SU-DHL-6 (cell line): ENCODE measurements at regions not wholly inside any gene's neighbourhood (a gene's known extent, or its start where the extent isn't known, plus 50 kb on each side); places are given as distances from the start of the nearest gene placed in this dataset.

Experiments
- CTCF ChIP-seq: fragments of 200-600 bp; sonication (generic); IDR thresholded peaks from one replicate; pipeline ENCODE4 v1.5.1; 2017; ENCODE audit warnings: antibody characterized with exemption, mild to moderate bottlenecking, low read length, moderate library complexity; ENCODE audit not compliant: insufficient read depth, poor library complexity, severe bottlenecking
- EZH2phosphoT487 ChIP-seq: fragments of 200-600 bp; sonication (generic), shearing (Covaris generic); conservative IDR thresholded peaks from 2 replicates; pipeline ENCODE4 v1.6.1; 2018; ENCODE audit warnings: mild to moderate bottlenecking, antibody characterized with exemption, low read length, moderate library complexity, mixed read lengths

GRCh38 chr18:51890762-51891161, 449.2 kb upstream of the DCC start:
- TF ChIP-seq CTCF (no peak), EZH2phosphoT487 (no peak)
